ENCODE measurements at regions not wholly inside any gene's neighbourhood (a gene's known extent, or its start where the extent isn't known, plus 50 kb on each side); places are given as distances from the start of the nearest gene placed in this dataset.

DNA sequence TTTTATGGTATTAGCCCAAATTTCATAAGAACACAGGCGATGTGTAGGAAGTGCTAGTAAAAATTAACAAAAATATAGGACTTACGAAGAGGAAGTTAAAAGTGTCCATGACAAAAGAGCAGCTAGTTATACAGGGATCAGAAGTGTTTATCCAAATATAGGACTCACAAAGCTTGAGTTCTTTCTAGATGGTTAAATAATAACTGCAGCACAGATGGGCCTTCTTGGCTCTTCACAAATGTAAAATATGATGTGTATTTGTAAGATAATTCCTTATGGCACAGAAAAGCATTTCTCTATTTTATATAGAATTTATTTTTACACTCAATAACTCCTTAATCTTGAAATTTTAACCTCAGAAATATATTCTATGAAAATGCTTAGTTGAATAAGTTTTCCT, 100.9 kb upstream of the SPHKAP start:
- Mint-ChIP-seq H3K27me3 (no peaks in the 10 kb centered on the region), H3K9me3 (no peaks in the 10 kb centered on the region), H3K4me1 (ENCODE audit: low read depth) (no peaks in the 10 kb centered on the region), H3K36me3 (ENCODE audit: low read depth) (no peaks in the 10 kb centered on the region), H3K4me3 (no peak overlapping the region), H3K27ac (no peak overlapping the region)
- intact Hi-C loops (cut with micrococcal nuclease), result no loop called here

DNA sequence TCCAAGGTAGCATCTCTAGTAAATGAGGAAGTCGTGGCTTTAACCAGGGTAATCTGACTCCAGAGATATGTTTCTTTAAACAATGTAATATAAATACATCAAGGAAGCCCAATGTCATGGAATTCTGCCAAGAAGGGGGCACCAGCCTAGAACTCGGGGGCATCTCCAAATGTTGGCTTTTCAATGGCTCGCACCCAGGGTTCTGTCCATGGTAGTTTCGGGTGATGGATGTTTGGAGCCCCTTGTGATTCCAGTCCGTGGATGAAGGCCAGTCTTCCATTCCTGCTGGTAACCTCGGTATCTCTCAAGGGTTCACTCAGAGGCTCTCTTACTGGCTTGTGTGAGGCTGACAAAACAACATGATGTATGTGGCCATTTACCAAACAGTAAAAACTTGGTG, 91.7 kb upstream of the SPHKAP start:
- H3K9me3 Mint-ChIP-seq, result peaks cover 13% of the 10 kb centered on the region
- H3K27ac Mint-ChIP-seq, result no peak overlapping the region
- H3K4me1 Mint-ChIP-seq (ENCODE audit: low read depth), result no peaks in the 10 kb centered on the region
- H3K4me3 Mint-ChIP-seq, result no peak overlapping the region
- no peaks in the 10 kb centered on the region for H3K27me3 Mint-ChIP-seq
- intact Hi-C loops (cut with micrococcal nuclease), result no loop called here
- H3K36me3 Mint-ChIP-seq (ENCODE audit: low read depth), result no peaks in the 10 kb centered on the region

DNA sequence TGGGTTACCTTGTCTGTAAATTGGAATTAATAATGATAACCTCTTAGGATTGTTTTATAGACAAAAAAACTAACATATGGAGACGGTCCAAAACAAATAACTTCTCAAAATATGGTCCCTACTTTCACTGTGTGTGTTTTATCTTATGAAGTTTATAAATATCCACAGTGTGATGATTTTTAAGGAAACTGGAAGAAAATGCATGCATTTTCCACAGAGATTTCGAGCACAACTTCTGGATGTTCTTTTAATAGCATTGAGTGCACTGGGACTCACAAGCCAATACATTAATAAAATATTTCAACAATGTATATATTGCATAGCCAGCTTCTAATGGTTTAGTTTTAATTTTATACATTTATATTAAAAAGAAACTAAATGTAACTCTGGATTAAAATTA, 87.9 kb upstream of the SPHKAP start:
- H3K27me3 Mint-ChIP-seq, result no peaks in the 10 kb centered on the region
- H3K4me1 Mint-ChIP-seq (ENCODE audit: low read depth), result no peaks in the 10 kb centered on the region
- peaks cover 31% of the 10 kb centered on the region for H3K9me3 Mint-ChIP-seq
- no peaks in the 10 kb centered on the region for H3K36me3 Mint-ChIP-seq (ENCODE audit: low read depth)
- no peak overlapping the region for H3K4me3 Mint-ChIP-seq
- H3K27ac Mint-ChIP-seq, result no peak overlapping the region
- intact Hi-C loops (cut with micrococcal nuclease), result no loop called here

DNA sequence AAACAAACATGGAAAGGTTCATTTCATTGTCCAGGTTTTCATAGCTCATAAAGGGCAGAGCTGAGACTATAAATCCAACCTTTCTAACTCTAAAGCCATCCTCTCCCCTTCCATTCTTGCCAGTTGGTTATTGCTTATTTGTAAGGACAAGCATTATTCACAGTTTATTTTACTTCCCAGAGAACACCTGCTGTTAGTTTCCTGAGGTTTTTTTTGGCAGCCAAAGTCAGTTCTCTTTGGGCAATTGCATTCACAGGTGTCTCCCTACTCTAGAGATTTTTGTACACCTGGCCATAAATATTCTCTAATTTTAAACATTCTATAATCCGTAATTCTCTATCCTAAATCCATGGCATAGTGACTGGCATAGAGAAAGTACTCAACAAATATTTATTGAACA, 87.3 kb upstream of the SPHKAP start:
- Mint-ChIP-seq H3K9me3 (peaks cover 25% of the 10 kb centered on the region), H3K4me3 (no peak overlapping the region), H3K4me1 (ENCODE audit: low read depth) (no peaks in the 10 kb centered on the region), H3K36me3 (ENCODE audit: low read depth) (no peaks in the 10 kb centered on the region), H3K27me3 (no peaks in the 10 kb centered on the region), H3K27ac (no peak overlapping the region)
- intact Hi-C loops (cut with micrococcal nuclease), result no loop called here

DNA sequence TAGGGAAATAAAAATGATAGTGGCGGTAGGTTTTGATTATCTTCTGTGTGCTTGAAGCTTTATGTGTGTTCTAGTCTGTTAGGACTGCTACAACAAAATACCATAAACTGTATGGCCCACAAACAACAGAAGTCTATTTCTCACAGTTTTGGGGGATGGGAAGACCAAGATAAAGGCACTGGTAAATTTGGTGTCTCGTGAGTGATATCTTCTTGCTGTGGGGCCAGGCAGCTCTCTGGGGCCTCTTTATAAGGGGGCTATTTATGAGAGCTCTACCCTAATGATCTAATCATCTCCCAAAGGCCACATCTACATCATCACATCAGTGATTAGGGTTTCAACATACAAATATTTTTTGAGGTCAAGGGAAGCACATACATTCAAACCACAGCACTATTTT, 86.8 kb upstream of the SPHKAP start:
- no peak overlapping the region for H3K4me3 Mint-ChIP-seq
- no peaks in the 10 kb centered on the region for H3K4me1 Mint-ChIP-seq (ENCODE audit: low read depth)
- H3K9me3 Mint-ChIP-seq, result peaks cover 21% of the 10 kb centered on the region
- no peaks in the 10 kb centered on the region for H3K27me3 Mint-ChIP-seq
- intact Hi-C loops (cut with micrococcal nuclease), result no loop called here
- H3K36me3 Mint-ChIP-seq (ENCODE audit: low read depth), result no peaks in the 10 kb centered on the region
- no peak overlapping the region for H3K27ac Mint-ChIP-seq

DNA sequence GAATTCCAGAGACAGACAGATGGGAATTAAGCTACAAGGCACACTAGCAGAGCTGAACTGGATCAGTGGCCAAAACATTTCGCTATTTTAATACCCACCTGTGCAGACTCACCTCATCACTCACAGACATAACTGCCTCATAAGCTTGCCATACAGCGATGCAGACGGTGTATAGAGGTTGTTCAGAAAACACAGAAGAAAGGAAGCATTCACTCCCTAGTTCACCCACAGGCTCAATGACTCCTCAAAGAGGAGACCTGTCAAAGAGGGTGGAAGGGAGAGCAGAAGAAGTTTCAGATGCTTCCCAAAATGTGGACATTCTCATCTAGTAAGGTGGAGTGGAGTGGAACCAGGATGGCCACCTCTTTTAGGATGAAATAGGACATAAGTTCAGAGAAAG, 81.7 kb upstream of the SPHKAP start:
- H3K27ac Mint-ChIP-seq, result no peak overlapping the region
- H3K4me1 Mint-ChIP-seq (ENCODE audit: low read depth), result no peaks in the 10 kb centered on the region
- no peaks in the 10 kb centered on the region for H3K27me3 Mint-ChIP-seq
- no peak overlapping the region for H3K4me3 Mint-ChIP-seq
- H3K36me3 Mint-ChIP-seq (ENCODE audit: low read depth), result no peaks in the 10 kb centered on the region
- peaks cover 29% of the 10 kb centered on the region for H3K9me3 Mint-ChIP-seq
- intact Hi-C loops (cut with micrococcal nuclease), result no loop called here

DNA sequence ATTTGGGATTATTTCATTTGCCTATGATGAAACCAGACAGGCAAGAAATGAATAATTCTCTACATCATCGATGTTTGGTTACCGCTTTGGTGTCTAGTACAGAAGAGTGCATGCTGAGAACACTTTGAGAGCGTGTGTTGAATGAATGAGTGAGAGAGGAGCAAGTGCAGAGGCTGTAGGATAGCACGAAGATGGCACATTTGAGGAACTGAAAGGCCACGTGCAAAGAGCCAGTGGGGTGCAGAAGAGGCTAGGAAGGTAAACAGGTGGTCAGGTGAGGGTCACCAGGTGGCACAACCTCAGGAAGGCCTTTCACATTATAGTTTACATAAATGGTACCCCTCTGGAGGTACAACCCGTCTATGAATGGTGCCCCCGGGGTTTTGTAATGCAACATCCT, 80.1 kb upstream of the SPHKAP start:
- Mint-ChIP-seq H3K9me3 (peaks cover 16% of the 10 kb centered on the region), H3K27me3 (no peaks in the 10 kb centered on the region), H3K36me3 (ENCODE audit: low read depth) (no peaks in the 10 kb centered on the region)

DNA sequence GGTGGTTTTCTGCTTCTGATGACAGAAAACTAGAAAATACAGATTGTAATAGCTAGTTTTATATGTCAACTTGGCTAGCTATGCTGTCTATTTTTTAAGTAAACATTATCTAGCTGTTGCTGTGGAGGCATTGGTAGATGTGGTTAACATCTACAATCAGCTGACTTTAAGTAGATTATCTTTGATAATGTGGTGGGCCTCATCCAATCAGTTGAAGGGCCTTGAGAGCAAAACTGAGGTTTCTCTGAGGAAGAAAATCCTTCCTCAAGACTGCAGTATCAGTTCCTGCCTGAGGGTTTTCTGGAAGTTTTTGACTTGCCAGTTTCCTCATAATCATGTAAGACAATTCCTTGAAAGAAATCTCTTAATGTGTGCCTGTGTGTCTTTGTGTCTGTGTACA, 75.9 kb upstream of the SPHKAP start:
- Mint-ChIP-seq H3K4me3 (no peak overlapping the region), H3K9me3 (peaks cover 8% of the 10 kb centered on the region), H3K36me3 (ENCODE audit: low read depth) (no peaks in the 10 kb centered on the region), H3K4me1 (ENCODE audit: low read depth) (no peaks in the 10 kb centered on the region), H3K27ac (no peak overlapping the region), H3K27me3 (no peaks in the 10 kb centered on the region)
- intact Hi-C loops (cut with micrococcal nuclease), result no loop called here

More for the DNA sequence above, 80.1 kb upstream of the SPHKAP start:
- H3K4me1 Mint-ChIP-seq (ENCODE audit: low read depth), result no peaks in the 10 kb centered on the region
- H3K27ac Mint-ChIP-seq, result no peak overlapping the region
- intact Hi-C loops (cut with micrococcal nuclease), result no loop called here
- H3K4me3 Mint-ChIP-seq, result no peak overlapping the region

DNA sequence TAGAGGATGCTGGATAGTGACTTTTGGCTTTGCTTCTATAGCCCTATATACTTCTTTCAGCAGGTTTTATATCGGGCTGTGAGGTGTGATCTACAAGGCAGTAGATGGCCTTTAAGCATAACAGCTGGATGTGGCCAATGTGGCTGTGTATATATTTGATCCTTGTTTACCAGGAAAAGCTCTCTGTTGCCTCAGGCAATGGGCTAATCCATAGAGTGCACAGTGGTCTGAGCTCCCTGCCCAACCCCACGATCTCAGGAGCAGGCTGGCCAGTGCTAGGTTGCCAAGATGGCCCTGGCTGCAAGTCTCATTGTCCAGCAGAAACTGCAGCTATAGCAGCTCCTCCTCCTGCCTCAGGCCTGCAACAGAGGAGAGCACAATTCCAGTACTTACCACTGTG, 72.3 kb upstream of the SPHKAP start:
- H3K9me3 Mint-ChIP-seq, result no peaks in the 10 kb centered on the region
- no peak overlapping the region for H3K4me3 Mint-ChIP-seq
- intact Hi-C loops (cut with micrococcal nuclease), result no loop called here
- no peaks in the 10 kb centered on the region for H3K36me3 Mint-ChIP-seq (ENCODE audit: low read depth)
- H3K27me3 Mint-ChIP-seq, result no peaks in the 10 kb centered on the region
- no peak overlapping the region for H3K27ac Mint-ChIP-seq
- H3K4me1 Mint-ChIP-seq (ENCODE audit: low read depth), result no peaks in the 10 kb centered on the region

DNA sequence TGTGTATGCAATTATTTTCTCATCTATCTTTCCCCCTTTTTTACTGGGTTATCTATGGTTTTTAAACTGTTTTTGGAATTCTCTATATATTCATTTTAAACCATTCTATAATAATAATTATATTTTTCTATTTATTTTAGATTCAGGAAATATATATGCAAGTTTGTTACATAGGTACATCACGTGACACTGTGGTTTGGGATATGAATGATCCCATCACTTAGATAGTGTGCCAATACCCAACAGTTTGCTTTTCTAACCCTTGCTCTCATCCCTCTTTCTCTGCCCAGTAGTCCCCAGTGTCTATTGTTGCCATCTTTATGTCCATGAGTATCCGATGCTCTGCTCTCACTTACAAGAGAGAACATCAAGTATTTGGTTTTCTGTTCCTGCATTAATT, 65.8 kb upstream of the SPHKAP start:
- no peaks in the 10 kb centered on the region for H3K4me1 Mint-ChIP-seq (ENCODE audit: low read depth)
- no peak overlapping the region for H3K27ac Mint-ChIP-seq
- intact Hi-C loops (cut with micrococcal nuclease), result no loop called here
- no peaks in the 10 kb centered on the region for H3K36me3 Mint-ChIP-seq (ENCODE audit: low read depth)
- H3K27me3 Mint-ChIP-seq, result no peaks in the 10 kb centered on the region
- peaks cover 11% of the 10 kb centered on the region for H3K9me3 Mint-ChIP-seq
- no peak overlapping the region for H3K4me3 Mint-ChIP-seq

DNA sequence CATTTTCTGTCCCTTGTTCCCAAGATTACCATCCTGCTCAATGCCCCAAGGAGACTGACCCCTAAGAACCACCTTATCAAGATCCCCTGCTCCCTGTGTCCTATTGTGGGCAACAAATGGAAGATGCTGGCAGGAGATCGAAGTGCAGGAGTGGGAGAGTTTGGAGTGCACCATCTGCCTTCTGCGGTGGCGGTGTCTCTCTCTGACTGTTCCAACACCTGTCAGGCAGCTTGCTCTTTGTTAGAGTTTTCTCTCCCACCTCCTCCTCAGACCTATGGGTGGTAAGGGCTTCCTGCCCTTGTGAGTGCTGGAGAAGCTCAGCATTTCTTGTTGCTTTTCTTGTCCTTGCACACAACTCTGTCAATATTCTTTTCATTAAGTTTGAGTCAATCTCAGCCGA, 64.1 kb upstream of the SPHKAP start:
- H3K36me3 Mint-ChIP-seq (ENCODE audit: low read depth), result no peaks in the 10 kb centered on the region
- H3K9me3 Mint-ChIP-seq, result peaks cover 15% of the 10 kb centered on the region
- intact Hi-C loops (cut with micrococcal nuclease), result no loop called here
- H3K4me3 Mint-ChIP-seq, result no peak overlapping the region
- H3K27ac Mint-ChIP-seq, result no peak overlapping the region
- no peaks in the 10 kb centered on the region for H3K27me3 Mint-ChIP-seq
- H3K4me1 Mint-ChIP-seq (ENCODE audit: low read depth), result no peaks in the 10 kb centered on the region

DNA sequence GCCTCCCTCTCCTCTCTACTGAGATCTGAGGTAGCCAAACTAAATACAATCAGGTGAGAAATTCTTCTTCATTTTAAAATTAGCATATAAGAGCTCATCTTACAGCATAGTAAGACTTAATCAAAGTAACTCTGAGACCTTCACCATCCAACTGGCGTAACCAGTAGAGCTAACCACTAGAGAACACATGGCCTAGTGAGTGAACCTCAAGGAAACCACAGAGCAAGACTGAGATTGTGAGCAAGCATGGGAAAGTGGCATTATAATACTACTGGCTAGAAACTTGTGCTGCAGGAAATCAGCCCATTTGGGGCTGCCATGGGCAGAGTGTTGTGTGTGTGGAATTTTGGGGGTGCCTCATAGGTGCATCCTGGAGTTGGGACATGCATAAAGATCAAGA, 61.1 kb upstream of the SPHKAP start:
- H3K9me3 Mint-ChIP-seq, result peaks cover 15% of the 10 kb centered on the region
- no peaks in the 10 kb centered on the region for H3K36me3 Mint-ChIP-seq (ENCODE audit: low read depth)
- no peak overlapping the region for H3K4me3 Mint-ChIP-seq
- H3K27me3 Mint-ChIP-seq, result no peaks in the 10 kb centered on the region
- H3K4me1 Mint-ChIP-seq (ENCODE audit: low read depth), result no peaks in the 10 kb centered on the region
- intact Hi-C loops (cut with micrococcal nuclease), result no loop called here
- no peak overlapping the region for H3K27ac Mint-ChIP-seq

DNA sequence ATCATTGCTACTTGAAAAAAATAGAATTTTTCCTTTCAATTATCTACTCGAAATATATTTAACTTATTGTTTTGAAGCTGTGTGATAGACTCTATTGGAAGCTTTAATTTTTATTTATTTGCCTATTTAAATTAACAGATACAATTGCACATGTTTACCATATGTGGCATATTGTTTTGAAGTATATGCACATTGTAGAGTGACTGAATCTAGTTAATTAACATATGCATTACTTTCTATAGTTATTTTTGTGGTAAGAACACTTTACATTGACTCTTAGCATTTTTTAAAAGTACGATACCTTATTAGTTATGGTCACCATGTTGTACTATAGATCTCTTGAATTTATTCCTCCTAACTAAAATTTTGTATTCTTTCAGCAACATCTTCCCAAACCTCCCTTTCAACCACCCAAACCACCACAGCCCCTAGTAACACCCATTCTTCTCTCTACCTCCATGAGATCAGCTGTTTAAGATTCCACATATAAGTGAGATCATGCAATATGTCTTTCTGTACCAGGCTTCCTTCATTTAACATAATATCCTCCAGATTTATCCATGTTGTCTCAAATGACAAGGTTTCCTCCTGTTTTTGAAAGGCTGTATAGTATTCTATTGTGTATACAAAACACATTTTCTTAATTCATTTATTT, 58.5 kb upstream of the SPHKAP start:
- no peaks in the 10 kb centered on the region for H3K36me3 Mint-ChIP-seq (ENCODE audit: low read depth)

DNA sequence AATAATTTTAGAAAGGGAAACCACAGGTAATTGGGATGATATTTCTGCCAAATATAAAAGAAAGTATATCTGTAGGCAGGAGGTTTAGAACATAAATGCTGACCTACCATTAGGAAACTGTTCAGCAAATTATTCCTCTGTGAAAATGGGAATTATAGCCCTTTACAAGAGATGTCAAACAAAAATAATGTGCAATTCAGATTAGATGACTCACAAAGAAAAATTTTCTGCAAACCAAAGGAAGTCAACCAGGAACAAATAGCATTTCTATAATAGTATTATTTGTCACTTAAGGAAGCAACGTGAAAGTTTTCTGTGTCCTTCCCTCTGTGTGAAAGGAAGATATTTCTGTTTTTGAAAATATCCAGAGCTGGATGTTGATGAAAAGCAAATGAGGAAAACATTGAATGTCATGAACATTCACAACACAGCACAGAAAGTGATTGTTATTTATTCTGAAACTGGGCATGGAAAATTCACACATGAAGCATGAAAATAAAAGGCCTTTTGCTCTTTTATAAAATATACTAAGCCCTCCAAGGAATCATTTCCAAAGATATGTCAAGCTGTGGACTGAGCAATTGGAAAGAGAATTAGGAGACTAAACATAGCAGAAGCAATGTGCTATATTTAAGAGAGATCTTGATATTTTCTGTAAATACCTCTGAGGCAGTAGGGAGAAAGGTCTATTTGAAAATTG, 57.9 kb upstream of the SPHKAP start:
- no peak overlapping the region for H3K27ac Mint-ChIP-seq
- H3K4me3 Mint-ChIP-seq, result no peak overlapping the region
- no peaks in the 10 kb centered on the region for H3K36me3 Mint-ChIP-seq (ENCODE audit: low read depth)
- intact Hi-C loops (cut with micrococcal nuclease), result no loop called here
- H3K4me1 Mint-ChIP-seq (ENCODE audit: low read depth), result no peaks in the 10 kb centered on the region
- no peaks in the 10 kb centered on the region for H3K27me3 Mint-ChIP-seq
- H3K9me3 Mint-ChIP-seq, result peaks cover 29% of the 10 kb centered on the region

More for the DNA sequence above, 58.5 kb upstream of the SPHKAP start:
- peaks cover 24% of the 10 kb centered on the region for H3K9me3 Mint-ChIP-seq
- H3K4me1 Mint-ChIP-seq (ENCODE audit: low read depth), result no peaks in the 10 kb centered on the region
- no peaks in the 10 kb centered on the region for H3K27me3 Mint-ChIP-seq
- intact Hi-C loops (cut with micrococcal nuclease), result no loop called here
- H3K27ac Mint-ChIP-seq, result no peak overlapping the region
- H3K4me3 Mint-ChIP-seq, result no peak overlapping the region
